OCI-LY7 (cell line): ENCODE measurements at regions not wholly inside any gene's neighbourhood (a gene's known extent, or its start where the extent isn't known, plus 50 kb on each side); places are given as distances from the start of the nearest gene placed in this dataset.

ENCODE experiments used
- EZH2phosphoT487 ChIP-seq: fragments of 200-600 bp; sonication (generic); IDR thresholded peaks from 2 replicates; pipeline ENCODE4 v1.6.1; 2018; ENCODE audit warnings: low read depth, borderline replicate concordance, mild to moderate bottlenecking, mixed run types, antibody characterized with exemption, low read length, moderate library complexity, mixed read lengths
- TF ChIP-seq, protein P1 (sequence below): fragments of 200-600 bp; sonication (generic); conservative IDR thresholded peaks from 2 replicates; pipeline ENCODE4 v1.5.1; 2014; ENCODE audit warnings: mild to moderate bottlenecking, antibody characterized with exemption, low read length, moderate library complexity, mixed read lengths

DNA sequence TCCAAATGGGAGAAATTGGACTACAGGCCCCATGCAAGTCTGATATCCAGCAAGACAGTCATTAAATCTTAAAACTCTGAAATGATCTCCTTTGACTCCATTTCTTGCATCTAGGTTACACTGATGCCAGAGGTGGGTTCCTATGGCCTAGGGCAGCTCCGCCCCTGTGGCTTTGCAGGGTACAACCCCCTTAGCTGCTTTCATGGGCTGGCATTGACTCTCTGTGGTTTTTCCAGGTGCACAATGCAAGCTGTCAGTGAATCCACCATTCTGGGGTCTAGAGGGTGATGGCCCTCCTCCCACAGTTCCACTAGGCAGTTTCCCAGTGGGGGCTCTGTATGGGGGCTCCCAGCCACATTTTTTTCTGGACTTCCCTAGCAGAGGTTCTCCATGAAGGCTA is 228.5 kb upstream of the ADAMTS3 start:
- TF ChIP-seq EZH2phosphoT487: no peak
- TF ChIP-seq, protein P1, sequence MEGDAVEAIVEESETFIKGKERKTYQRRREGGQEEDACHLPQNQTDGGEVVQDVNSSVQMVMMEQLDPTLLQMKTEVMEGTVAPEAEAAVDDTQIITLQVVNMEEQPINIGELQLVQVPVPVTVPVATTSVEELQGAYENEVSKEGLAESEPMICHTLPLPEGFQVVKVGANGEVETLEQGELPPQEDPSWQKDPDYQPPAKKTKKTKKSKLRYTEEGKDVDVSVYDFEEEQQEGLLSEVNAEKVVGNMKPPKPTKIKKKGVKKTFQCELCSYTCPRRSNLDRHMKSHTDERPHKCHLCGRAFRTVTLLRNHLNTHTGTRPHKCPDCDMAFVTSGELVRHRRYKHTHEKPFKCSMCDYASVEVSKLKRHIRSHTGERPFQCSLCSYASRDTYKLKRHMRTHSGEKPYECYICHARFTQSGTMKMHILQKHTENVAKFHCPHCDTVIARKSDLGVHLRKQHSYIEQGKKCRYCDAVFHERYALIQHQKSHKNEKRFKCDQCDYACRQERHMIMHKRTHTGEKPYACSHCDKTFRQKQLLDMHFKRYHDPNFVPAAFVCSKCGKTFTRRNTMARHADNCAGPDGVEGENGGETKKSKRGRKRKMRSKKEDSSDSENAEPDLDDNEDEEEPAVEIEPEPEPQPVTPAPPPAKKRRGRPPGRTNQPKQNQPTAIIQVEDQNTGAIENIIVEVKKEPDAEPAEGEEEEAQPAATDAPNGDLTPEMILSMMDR: no peak
